Panc1 (cell line): ENCODE measurements at regions not wholly inside any gene's neighbourhood (a gene's known extent, or its start where the extent isn't known, plus 50 kb on each side); places are given as distances from the start of the nearest gene placed in this dataset.

Source experiments
- POLR2AphosphoS5 ChIP-seq: IDR thresholded peaks from 2 replicates; pipeline ENCODE4 v1.6.1; 2012; ENCODE audit warnings: mild to moderate bottlenecking, low read depth, low read length, moderate library complexity
- SIN3A ChIP-seq: IDR thresholded peaks from 2 replicates; pipeline ENCODE4 v1.6.1; 2012; ENCODE audit warnings: low read depth, mild to moderate bottlenecking, low read length, moderate library complexity, borderline replicate concordance; ENCODE audit not compliant: insufficient read depth
- TF ChIP-seq, protein P1 (sequence below): fragments of 450-650 bp; IDR thresholded peaks from 2 replicates; pipeline ENCODE4 v1.5.1; 2017; ENCODE audit warnings: mild to moderate bottlenecking
- TF ChIP-seq, protein P2 (sequence below), 2 experiments: IDR thresholded peaks; 2 replicates each; pipeline ENCODE4 v1.6.1; 2011 to 2012; ENCODE audit warnings: low read depth in 2 of 2, control low read depth in 1 of 2, low read length in 1 of 2, mild to moderate bottlenecking in 1 of 2, moderate library complexity in 1 of 2; ENCODE audit not compliant: insufficient read depth in 1 of 2

DNA sequence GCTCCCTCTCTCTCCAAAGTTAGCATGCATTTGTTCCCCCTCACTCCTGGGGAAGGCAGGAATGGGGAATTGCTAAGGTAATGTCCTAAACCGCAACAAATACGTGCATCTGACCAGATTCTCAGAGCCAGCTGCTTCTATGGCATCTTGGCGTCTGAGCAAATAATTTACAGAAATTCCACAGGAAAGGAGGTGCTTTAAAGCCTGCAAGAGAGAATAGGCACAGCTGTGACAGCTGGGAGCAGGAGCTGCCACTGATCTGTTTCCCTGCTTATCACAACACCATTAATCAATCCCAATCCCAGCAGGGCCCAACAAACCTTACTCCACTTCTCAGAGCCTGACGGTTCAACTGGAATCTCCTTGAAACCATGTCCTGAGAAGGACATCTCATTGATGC is 83.5 kb upstream of the ZNF281 start:
- TF ChIP-seq, protein P1, sequence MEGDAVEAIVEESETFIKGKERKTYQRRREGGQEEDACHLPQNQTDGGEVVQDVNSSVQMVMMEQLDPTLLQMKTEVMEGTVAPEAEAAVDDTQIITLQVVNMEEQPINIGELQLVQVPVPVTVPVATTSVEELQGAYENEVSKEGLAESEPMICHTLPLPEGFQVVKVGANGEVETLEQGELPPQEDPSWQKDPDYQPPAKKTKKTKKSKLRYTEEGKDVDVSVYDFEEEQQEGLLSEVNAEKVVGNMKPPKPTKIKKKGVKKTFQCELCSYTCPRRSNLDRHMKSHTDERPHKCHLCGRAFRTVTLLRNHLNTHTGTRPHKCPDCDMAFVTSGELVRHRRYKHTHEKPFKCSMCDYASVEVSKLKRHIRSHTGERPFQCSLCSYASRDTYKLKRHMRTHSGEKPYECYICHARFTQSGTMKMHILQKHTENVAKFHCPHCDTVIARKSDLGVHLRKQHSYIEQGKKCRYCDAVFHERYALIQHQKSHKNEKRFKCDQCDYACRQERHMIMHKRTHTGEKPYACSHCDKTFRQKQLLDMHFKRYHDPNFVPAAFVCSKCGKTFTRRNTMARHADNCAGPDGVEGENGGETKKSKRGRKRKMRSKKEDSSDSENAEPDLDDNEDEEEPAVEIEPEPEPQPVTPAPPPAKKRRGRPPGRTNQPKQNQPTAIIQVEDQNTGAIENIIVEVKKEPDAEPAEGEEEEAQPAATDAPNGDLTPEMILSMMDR = no peak
- no peak for TF ChIP-seq POLR2AphosphoS5
- TF ChIP-seq SIN3A = no peak
- TF ChIP-seq, protein P2, sequence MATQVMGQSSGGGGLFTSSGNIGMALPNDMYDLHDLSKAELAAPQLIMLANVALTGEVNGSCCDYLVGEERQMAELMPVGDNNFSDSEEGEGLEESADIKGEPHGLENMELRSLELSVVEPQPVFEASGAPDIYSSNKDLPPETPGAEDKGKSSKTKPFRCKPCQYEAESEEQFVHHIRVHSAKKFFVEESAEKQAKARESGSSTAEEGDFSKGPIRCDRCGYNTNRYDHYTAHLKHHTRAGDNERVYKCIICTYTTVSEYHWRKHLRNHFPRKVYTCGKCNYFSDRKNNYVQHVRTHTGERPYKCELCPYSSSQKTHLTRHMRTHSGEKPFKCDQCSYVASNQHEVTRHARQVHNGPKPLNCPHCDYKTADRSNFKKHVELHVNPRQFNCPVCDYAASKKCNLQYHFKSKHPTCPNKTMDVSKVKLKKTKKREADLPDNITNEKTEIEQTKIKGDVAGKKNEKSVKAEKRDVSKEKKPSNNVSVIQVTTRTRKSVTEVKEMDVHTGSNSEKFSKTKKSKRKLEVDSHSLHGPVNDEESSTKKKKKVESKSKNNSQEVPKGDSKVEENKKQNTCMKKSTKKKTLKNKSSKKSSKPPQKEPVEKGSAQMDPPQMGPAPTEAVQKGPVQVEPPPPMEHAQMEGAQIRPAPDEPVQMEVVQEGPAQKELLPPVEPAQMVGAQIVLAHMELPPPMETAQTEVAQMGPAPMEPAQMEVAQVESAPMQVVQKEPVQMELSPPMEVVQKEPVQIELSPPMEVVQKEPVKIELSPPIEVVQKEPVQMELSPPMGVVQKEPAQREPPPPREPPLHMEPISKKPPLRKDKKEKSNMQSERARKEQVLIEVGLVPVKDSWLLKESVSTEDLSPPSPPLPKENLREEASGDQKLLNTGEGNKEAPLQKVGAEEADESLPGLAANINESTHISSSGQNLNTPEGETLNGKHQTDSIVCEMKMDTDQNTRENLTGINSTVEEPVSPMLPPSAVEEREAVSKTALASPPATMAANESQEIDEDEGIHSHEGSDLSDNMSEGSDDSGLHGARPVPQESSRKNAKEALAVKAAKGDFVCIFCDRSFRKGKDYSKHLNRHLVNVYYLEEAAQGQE (IDR thresholded peaks at IDR 0.05; ENCODE audit: insufficient read depth in 1 of 2, low read depth in 2 of 2, low read length in 1 of 2) = no peak
